ENCODE measurements at regions not wholly inside any gene's neighbourhood (a gene's known extent, or its start where the extent isn't known, plus 50 kb on each side); places are given as distances from the start of the nearest gene placed in this dataset.

GRCh38 chrX:104469771-104470170 is 96.2 kb upstream of the IL1RAPL2 start:
- Histone ChIP-seq H4K20me1 (replicated peaks in 1 of 2; ENCODE audit: control insufficient read depth in 1 of 2, insufficient read depth in 2 of 2, low read length in 2 of 2) (no peaks in the 10 kb centered on the region), H2BK120ac (replicated peaks; ENCODE audit: low read depth, low read length) (no peak overlapping the region), H3K27ac (ENCODE audit: low read depth, low read length) (no peak overlapping the region), H3K79me2 (ENCODE audit: control insufficient read depth in 1 of 2, insufficient read depth in 2 of 2, low read length in 2 of 2) (no peaks in the 10 kb centered on the region), H2BK20ac (ENCODE audit: low read length) (no peak overlapping the region), H3K4me1 (replicated peaks in 1 of 4; ENCODE audit: control insufficient read depth in 3 of 4, insufficient read depth in 4 of 4, low read length in 3 of 4) (no peaks in the 10 kb centered on the region), H3K4ac (replicated peaks; ENCODE audit: insufficient read length, low read depth, low read length) (no peak overlapping the region), H4K8ac (ENCODE audit: extremely low read depth, insufficient read depth, low read length) (no peak overlapping the region), H3K23ac (ENCODE audit: insufficient read length) (no peak overlapping the region), H4K5ac (ENCODE audit: insufficient read length, low read depth, low read length) (no peak overlapping the region), H2BK12ac (ENCODE audit: low read depth, low read length) (no peak overlapping the region), H3K14ac (ENCODE audit: insufficient read length) (no peak overlapping the region), H3K23me2 (ENCODE audit: low read depth, low read length) (no peaks in the 10 kb centered on the region), H2BK5ac (ENCODE audit: low read depth, low read length) (no peak overlapping the region), H3K27me3 (replicated peaks in 1 of 4; ENCODE audit: control insufficient read depth in 3 of 4, extremely low read depth in 1 of 4, insufficient read depth in 3 of 4, low read length in 3 of 4) (no peaks in the 10 kb centered on the region), H3K4me3 (ENCODE audit: extremely low read depth in 1 of 4, insufficient read depth in 2 of 4, low read depth in 3 of 4, low read length in 4 of 4) (no peak overlapping the region), H3K4me2 (ENCODE audit: insufficient read depth in 1 of 2, low read depth in 2 of 2, low read length in 2 of 2) (no peak overlapping the region), H3K79me1 (ENCODE audit: low read depth, low read length) (no peaks in the 10 kb centered on the region), H3K9ac (replicated peaks in 1 of 4; ENCODE audit: extremely low read depth in 1 of 4, low read depth in 3 of 4, low read length in 3 of 4) (no peak overlapping the region), H2AFZ (ENCODE audit: low read length) (no peak overlapping the region), H3K9me3 (ENCODE audit: insufficient read depth in 2 of 2, low read depth in 1 of 2, low read length in 1 of 2) (no peaks in the 10 kb centered on the region), H3K56ac (replicated peaks; ENCODE audit: insufficient read length, low read depth, low read length) (no peak overlapping the region), H3K18ac (ENCODE audit: extremely low read depth, low read length) (no peak overlapping the region), H2BK15ac (ENCODE audit: low read length) (no peak overlapping the region), H4K91ac (replicated peaks; ENCODE audit: insufficient read length, low read length) (no peak overlapping the region), H3K36me3 (ENCODE audit: control insufficient read depth in 2 of 4, insufficient read depth in 4 of 4, low read length in 3 of 4) (no peaks in the 10 kb centered on the region), H2AK5ac (ENCODE audit: low read depth, low read length) (no peak overlapping the region)
- TF ChIP-seq EGR1 (IDR thresholded peaks at IDR 0.05; ENCODE audit: borderline replicate concordance, low read depth, low read length): no peak
- no peak for TF ChIP-seq TAF7 (optimal IDR thresholded peaks at IDR 0.05; ENCODE audit: borderline replicate concordance, low read depth, low read length)
- no peak for TF ChIP-seq EZH2 (IDR thresholded peaks at IDR 0.05; ENCODE audit: low read depth, low read length, severe bottlenecking)
- no peak for TF ChIP-seq SIX5 (IDR thresholded peaks at IDR 0.05; ENCODE audit: low read depth, low read length)
- no peak for TF ChIP-seq TBP (IDR thresholded peaks at IDR 0.05; ENCODE audit: low read depth, low read length)
- no peak for TF ChIP-seq KDM4A (IDR thresholded peaks at IDR 0.05; ENCODE audit: low read depth, low read length, severe bottlenecking)
- POLR2A ChIA-PET (ENCODE audit: partially characterized antibody): no interaction called here
- DNase-seq (ENCODE audit: low read depth in 1 of 2, low spot score in 2 of 2) (no peak), FAIRE-seq (no peak)
- CTCF ChIA-PET (ENCODE audit: partially characterized antibody): no interaction called here
- no CpG with 5 or more reads among the region's 1 CpG for WGBS, 2 experiments (ENCODE audit: extremely low coverage in 1 of 2, insufficient coverage in 1 of 2, insufficient read length in 1 of 2, insufficient replicate concordance in 2 of 2, low coverage in 1 of 2, low lambda C conversion rate in 2 of 2, missing lambda C conversion rate in 1 of 2)

Data from H1 (cell line).